GM21360 (cell line): ENCODE measurements at regions not wholly inside any gene's neighbourhood (a gene's known extent, or its start where the extent isn't known, plus 50 kb on each side); places are given as distances from the start of the nearest gene placed in this dataset.
"Not testable (repeated sequence)": the region's sequence is repeated elsewhere in the genome, so short reads cannot be mapped to it uniquely, and the experiment has no call there.

Source experiments
- ATAC-seq: cut with Tn5 transposase; IDR thresholded peaks from one replicate; pipeline ENCODE4 v1.9.1; 2021; ENCODE audit warnings: mild to moderate bottlenecking, moderate library complexity; ENCODE audit not compliant: unreplicated experiment

- ATAC-seq: no peak
Measured at GRCh38 chr13:67509018-67509417, 278.9 kb upstream of the PCDH9 start.

- ATAC-seq: not testable (repeated sequence)
Measured at GRCh38 chr13:67508275-67508674, 278.1 kb upstream of the PCDH9 start.

- no peak for ATAC-seq
Measured at GRCh38 chr13:67506407-67506806, 276.3 kb upstream of the PCDH9 start.

GRCh38 chr13:67505376-67505775, 275.2 kb upstream of the PCDH9 start:
- ATAC-seq: no peak

- ATAC-seq: no peak
Measured at GRCh38 chr13:67498948-67499347, 268.8 kb upstream of the PCDH9 start.

- ATAC-seq: no peak
Measured at GRCh38 chr13:67493835-67494234, 263.7 kb upstream of the PCDH9 start.

GRCh38 chr13:67489016-67489415, 258.9 kb upstream of the PCDH9 start:
- no peak for ATAC-seq

- no peak for ATAC-seq
Measured at GRCh38 chr13:67481445-67481844, 251.3 kb upstream of the PCDH9 start.

GRCh38 chr13:67474115-67474514, 244.0 kb upstream of the PCDH9 start:
- no peak for ATAC-seq

- no peak for ATAC-seq
Measured at GRCh38 chr13:67469623-67470022, 239.5 kb upstream of the PCDH9 start.

- ATAC-seq: no peak
Measured at GRCh38 chr13:67466569-67466968, 236.4 kb upstream of the PCDH9 start.

GRCh38 chr13:67464154-67464553, 234.0 kb upstream of the PCDH9 start:
- ATAC-seq: no peak

- no peak for ATAC-seq
Measured at GRCh38 chr13:67462098-67462497, 232.0 kb upstream of the PCDH9 start.

GRCh38 chr13:67452526-67452925, 222.4 kb upstream of the PCDH9 start:
- not testable (repeated sequence) for ATAC-seq

- no peak for ATAC-seq
Measured at GRCh38 chr13:67445436-67445835, 215.3 kb upstream of the PCDH9 start.

- no peak for ATAC-seq
Measured at GRCh38 chr13:67443923-67444322, 213.8 kb upstream of the PCDH9 start.

GRCh38 chr13:67440236-67440975, 210.3 kb upstream of the PCDH9 start:
- no peak for ATAC-seq

GRCh38 chr13:67439365-67439764, 209.2 kb upstream of the PCDH9 start:
- no peak for ATAC-seq

GRCh38 chr13:67438465-67438864, 208.3 kb upstream of the PCDH9 start:
- ATAC-seq: no peak

- ATAC-seq: no peak
Measured at GRCh38 chr13:67437244-67437643, 207.1 kb upstream of the PCDH9 start.

- ATAC-seq: no peak
Measured at GRCh38 chr13:67421475-67421874, 191.3 kb upstream of the PCDH9 start.

GRCh38 chr13:67416047-67416925, 186.2 kb upstream of the PCDH9 start:
- no peak for ATAC-seq
